ENCODE measurements at regions not wholly inside any gene's neighbourhood (a gene's known extent, or its start where the extent isn't known, plus 50 kb on each side); places are given as distances from the start of the nearest gene placed in this dataset.

DNA sequence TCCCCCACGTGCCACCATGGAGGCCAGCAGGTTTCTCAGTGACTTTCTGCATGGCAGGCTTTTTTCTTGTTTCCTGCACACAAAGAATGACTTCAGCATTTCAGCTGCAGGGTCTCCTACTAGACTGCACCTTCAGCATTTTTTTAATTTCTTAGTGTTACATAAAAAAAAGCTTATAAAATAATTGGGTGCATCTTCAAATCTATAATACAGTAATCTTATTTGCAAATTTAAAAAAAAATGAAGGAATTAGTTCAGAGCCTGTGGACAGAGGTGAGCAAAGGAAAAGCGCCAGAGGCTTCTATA, 57.6 kb downstream of the FAM50B start:
- Histone ChIP-seq H4K20me1 (replicated peaks; ENCODE audit: control insufficient read depth, insufficient read depth, low read length) (no peaks in the 10 kb centered on the region), H3K9me1 (ENCODE audit: control insufficient read depth, insufficient read depth, low read length) (no peaks in the 10 kb centered on the region), H3K4me1 (replicated peaks in 1 of 2; ENCODE audit: control insufficient read depth in 2 of 2, insufficient read depth in 2 of 2, low read length in 2 of 2) (peaks cover 7 to 10% of the 10 kb centered on the region in 2 experiments), H3K27me3 (ENCODE audit: control insufficient read depth in 2 of 2, insufficient read depth in 2 of 2, low read length in 2 of 2) (peaks cover 4 to 38% of the 10 kb centered on the region in 2 experiments; a peak in 3 of 5 replicates), H3K4me3 (no peak overlapping the region), H3K9ac (ENCODE audit: insufficient read depth in 1 of 2, low read depth in 2 of 2, low read length in 2 of 2) (no peak overlapping the region), H3K9me3 (replicated peaks; ENCODE audit: control insufficient read depth, insufficient read depth, low read depth, low read length) (no peaks in the 10 kb centered on the region), H2AFZ (ENCODE audit: low read depth, low read length) (no peak overlapping the region), H3K36me3 (ENCODE audit: control insufficient read depth, insufficient read depth, low read length) (no peaks in the 10 kb centered on the region), H3K27ac (ENCODE audit: extremely low read depth, low read depth, low read length) (no peak overlapping the region), H3K4me2 (ENCODE audit: insufficient read depth, low read length) (no peak overlapping the region), H3K79me2 (ENCODE audit: control insufficient read depth, insufficient read depth, low read length) (no peaks in the 10 kb centered on the region)
- DNase-seq (ENCODE audit: extremely low read depth in 1 of 4, low spot score in 3 of 4) (no peak), ATAC-seq (no peak), FAIRE-seq (no peak)
- in situ Hi-C loops (cut with MboI) = no loop called here
- no TSS peak for BruUV-seq (replicated peaks)
- intact Hi-C loops (cut with micrococcal nuclease) = no loop called here
- 26% methylated on average over 2 of the region's 2 CpGs for WGBS (ENCODE audit: insufficient coverage, low coverage, missing lambda C conversion rate)
- CTCF ChIA-PET (ENCODE audit: low intra/inter-chr PET ratio) = no interaction called here
- peak; percentile 39 for TF ChIP-seq ZNF316 (IDR thresholded peaks at IDR 0.05)
- TF ChIP-seq ATF7 (IDR thresholded peaks at IDR 0.05) = no peak
- TF ChIP-seq SETDB1 (IDR thresholded peaks at IDR 0.05; ENCODE audit: low read length) = no peak
- peak; percentile 20; the same call in 1 of the 2 replicates for TF ChIP-seq MAFG (tag; conservative IDR thresholded peaks at IDR 0.05)
- TF ChIP-seq ZNF347 (CRISPR knock-in tag; IDR thresholded peaks at IDR 0.05; ENCODE audit: low read depth) = no peak
- no peak for TF ChIP-seq ZNF239 (CRISPR knock-in tag; IDR thresholded peaks at IDR 0.05)
- TF ChIP-seq, protein P1, sequence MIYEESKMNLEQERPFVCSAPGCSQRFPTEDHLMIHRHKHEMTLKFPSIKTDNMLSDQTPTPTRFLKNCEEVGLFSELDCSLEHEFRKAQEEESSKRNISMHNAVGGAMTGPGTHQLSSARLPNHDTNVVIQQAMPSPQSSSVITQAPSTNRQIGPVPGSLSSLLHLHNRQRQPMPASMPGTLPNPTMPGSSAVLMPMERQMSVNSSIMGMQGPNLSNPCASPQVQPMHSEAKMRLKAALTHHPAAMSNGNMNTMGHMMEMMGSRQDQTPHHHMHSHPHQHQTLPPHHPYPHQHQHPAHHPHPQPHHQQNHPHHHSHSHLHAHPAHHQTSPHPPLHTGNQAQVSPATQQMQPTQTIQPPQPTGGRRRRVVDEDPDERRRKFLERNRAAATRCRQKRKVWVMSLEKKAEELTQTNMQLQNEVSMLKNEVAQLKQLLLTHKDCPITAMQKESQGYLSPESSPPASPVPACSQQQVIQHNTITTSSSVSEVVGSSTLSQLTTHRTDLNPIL (CRISPR knock-in tag; IDR thresholded peaks at IDR 0.05) = no peak
- no peak for TF ChIP-seq BDP1 (IDR thresholded peaks at IDR 0.05; ENCODE audit: insufficient read depth, insufficient read length)
- TF ChIP-seq ZNF780A (CRISPR knock-in tag; IDR thresholded peaks at IDR 0.05) = no peak
- TF ChIP-seq, protein P2, sequence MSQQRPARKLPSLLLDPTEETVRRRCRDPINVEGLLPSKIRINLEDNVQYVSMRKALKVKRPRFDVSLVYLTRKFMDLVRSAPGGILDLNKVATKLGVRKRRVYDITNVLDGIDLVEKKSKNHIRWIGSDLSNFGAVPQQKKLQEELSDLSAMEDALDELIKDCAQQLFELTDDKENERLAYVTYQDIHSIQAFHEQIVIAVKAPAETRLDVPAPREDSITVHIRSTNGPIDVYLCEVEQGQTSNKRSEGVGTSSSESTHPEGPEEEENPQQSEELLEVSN (IDR thresholded peaks at IDR 0.05; ENCODE audit: borderline replicate concordance in 1 of 2, extremely low read depth in 1 of 2, insufficient read depth in 1 of 2, insufficient read length in 1 of 2, low read depth in 1 of 2, low read length in 1 of 2, poor library complexity in 1 of 2, severe bottlenecking in 1 of 2) = no peak
- TF ChIP-seq C11orf30 (IDR thresholded peaks at IDR 0.05; ENCODE audit: low read depth) = 0 out of 2 replicates have a peak, but pooled peaks have one; percentile 13
- TF ChIP-seq, protein P3, sequence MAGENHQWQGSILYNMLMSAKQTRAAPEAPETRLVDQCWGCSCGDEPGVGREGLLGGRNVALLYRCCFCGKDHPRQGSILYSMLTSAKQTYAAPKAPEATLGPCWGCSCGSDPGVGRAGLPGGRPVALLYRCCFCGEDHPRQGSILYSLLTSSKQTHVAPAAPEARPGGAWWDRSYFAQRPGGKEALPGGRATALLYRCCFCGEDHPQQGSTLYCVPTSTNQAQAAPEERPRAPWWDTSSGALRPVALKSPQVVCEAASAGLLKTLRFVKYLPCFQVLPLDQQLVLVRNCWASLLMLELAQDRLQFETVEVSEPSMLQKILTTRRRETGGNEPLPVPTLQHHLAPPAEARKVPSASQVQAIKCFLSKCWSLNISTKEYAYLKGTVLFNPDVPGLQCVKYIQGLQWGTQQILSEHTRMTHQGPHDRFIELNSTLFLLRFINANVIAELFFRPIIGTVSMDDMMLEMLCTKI (IDR thresholded peaks at IDR 0.05; ENCODE audit: partially characterized antibody) = no peak
- 0 out of 2 replicates have a peak, but pooled peaks have one; percentile 17 for TF ChIP-seq MAFF (IDR thresholded peaks at IDR 0.05; ENCODE audit: low read length)
- TF ChIP-seq, protein P4, sequence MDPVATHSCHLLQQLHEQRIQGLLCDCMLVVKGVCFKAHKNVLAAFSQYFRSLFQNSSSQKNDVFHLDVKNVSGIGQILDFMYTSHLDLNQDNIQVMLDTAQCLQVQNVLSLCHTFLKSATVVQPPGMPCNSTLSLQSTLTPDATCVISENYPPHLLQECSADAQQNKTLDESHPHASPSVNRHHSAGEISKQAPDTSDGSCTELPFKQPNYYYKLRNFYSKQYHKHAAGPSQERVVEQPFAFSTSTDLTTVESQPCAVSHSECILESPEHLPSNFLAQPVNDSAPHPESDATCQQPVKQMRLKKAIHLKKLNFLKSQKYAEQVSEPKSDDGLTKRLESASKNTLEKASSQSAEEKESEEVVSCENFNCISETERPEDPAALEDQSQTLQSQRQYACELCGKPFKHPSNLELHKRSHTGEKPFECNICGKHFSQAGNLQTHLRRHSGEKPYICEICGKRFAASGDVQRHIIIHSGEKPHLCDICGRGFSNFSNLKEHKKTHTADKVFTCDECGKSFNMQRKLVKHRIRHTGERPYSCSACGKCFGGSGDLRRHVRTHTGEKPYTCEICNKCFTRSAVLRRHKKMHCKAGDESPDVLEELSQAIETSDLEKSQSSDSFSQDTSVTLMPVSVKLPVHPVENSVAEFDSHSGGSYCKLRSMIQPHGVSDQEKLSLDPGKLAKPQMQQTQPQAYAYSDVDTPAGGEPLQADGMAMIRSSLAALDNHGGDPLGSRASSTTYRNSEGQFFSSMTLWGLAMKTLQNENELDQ (CRISPR knock-in tag; IDR thresholded peaks at IDR 0.05; ENCODE audit: borderline replicate concordance) = no peak
- TF ChIP-seq, protein P5, sequence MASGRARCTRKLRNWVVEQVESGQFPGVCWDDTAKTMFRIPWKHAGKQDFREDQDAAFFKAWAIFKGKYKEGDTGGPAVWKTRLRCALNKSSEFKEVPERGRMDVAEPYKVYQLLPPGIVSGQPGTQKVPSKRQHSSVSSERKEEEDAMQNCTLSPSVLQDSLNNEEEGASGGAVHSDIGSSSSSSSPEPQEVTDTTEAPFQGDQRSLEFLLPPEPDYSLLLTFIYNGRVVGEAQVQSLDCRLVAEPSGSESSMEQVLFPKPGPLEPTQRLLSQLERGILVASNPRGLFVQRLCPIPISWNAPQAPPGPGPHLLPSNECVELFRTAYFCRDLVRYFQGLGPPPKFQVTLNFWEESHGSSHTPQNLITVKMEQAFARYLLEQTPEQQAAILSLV (tag; IDR thresholded peaks at IDR 0.05) = no peak
- TF ChIP-seq SRSF9 (IDR thresholded peaks at IDR 0.05; ENCODE audit: borderline replicate concordance, low read depth, low read length) = no peak
- POLR2A ChIA-PET = no interaction called here
